PC-9 (cell line): ENCODE measurements at regions not wholly inside any gene's neighbourhood (a gene's known extent, or its start where the extent isn't known, plus 50 kb on each side); places are given as distances from the start of the nearest gene placed in this dataset.
A peak's percentile ranks its signal among the peaks of the same experiment; 100 is the strongest.

Experiments used
- BruUV-seq: library from RNA; stranded (reverse); fragments of 400-500 nt; replicated peaks from 2 replicates; lab custom pipeline; 2021; lab: Mats Ljungman, UMichigan
- CTCF ChIA-PET: fragments of 300-600 bp; sonication (Branson Sonifier 250); formaldehyde crosslinking; loops from one replicate; lab custom pipeline; 2022; ENCODE audit warnings: antibody characterized with exemption; lab: Charles Lee
- POLR2A ChIA-PET: fragments of 300-600 bp; sonication (Branson Sonifier 250); formaldehyde crosslinking; loops from one replicate; lab custom pipeline; 2022; ENCODE audit warnings: antibody characterized with exemption; ENCODE audit not compliant: unreplicated experiment; lab: Charles Lee
- DNase-seq, 2 experiments: peaks; one replicate each; pipeline versions ENCODE4 v3.0.0 to v3.0.0-alpha.2; 2015 to 2022; ENCODE audit warnings: mixed read lengths in 1 of 2
- H2AFZ ChIP-seq: fragments of 200-600 bp; sonication (generic); 2 replicates; pipeline ENCODE4 v1.8.1; 2017; ENCODE audit warnings: antibody characterized with exemption
- H3F3A ChIP-seq: fragments of 200-600 bp; sonication (generic); 2 replicates; pipeline ENCODE4 v1.8.1; 2017; ENCODE audit warnings: antibody characterized with exemption, mild to moderate bottlenecking, low read depth; ENCODE audit not compliant: insufficient read depth
- H3K27ac ChIP-seq: fragments of 200-600 bp; sonication (generic); 2 replicates; pipeline ENCODE4 v1.6.1; 2016; ENCODE audit warnings: mixed run types
- H3K27me3 ChIP-seq: fragments of 200-600 bp; sonication (generic); 2 replicates; pipeline ENCODE4 v1.6.1; 2016; ENCODE audit warnings: low read depth, mixed run types; ENCODE audit not compliant: insufficient read depth
- H3K36me3 ChIP-seq: fragments of 200-600 bp; sonication (generic); 2 replicates; pipeline ENCODE4 v1.6.1; 2016; ENCODE audit warnings: low read depth, mixed run types
- H3K4me1 ChIP-seq: fragments of 200-600 bp; sonication (generic); replicated peaks from 2 replicates; pipeline ENCODE4 v1.6.1; 2016; ENCODE audit warnings: mixed run types; ENCODE audit not compliant: insufficient read depth
- H3K4me2 ChIP-seq: fragments of 200-600 bp; sonication (generic); 2 replicates; pipeline ENCODE4 v1.6.1; 2017; ENCODE audit warnings: mixed run types
- H3K4me3 ChIP-seq: fragments of 200-600 bp; sonication (generic); 2 replicates; pipeline ENCODE4 v1.6.1; 2016; ENCODE audit warnings: mixed run types
- H3K79me2 ChIP-seq: fragments of 200-600 bp; sonication (generic); 2 replicates; pipeline ENCODE4 v1.6.1; 2017; ENCODE audit warnings: low read depth, mixed run types
- H3K9me2 ChIP-seq: fragments of 200-600 bp; sonication (generic); 2 replicates; pipeline ENCODE4 v1.8.1; 2017; ENCODE audit warnings: mild to moderate bottlenecking; ENCODE audit not compliant: insufficient read depth
- H3K9me3 ChIP-seq: fragments of 200-600 bp; sonication (generic); 2 replicates; pipeline ENCODE4 v1.8.1; 2016; ENCODE audit warnings: low read depth; ENCODE audit not compliant: insufficient read depth
- H4K20me1 ChIP-seq: fragments of 200-600 bp; sonication (generic); 2 replicates; pipeline ENCODE4 v1.8.1; 2017; ENCODE audit not compliant: insufficient read depth
- CTCF ChIP-seq: fragments of 200-600 bp; sonication (generic); conservative IDR thresholded peaks from 2 replicates; pipeline ENCODE4 v1.6.1; 2017; ENCODE audit warnings: mixed run types, antibody characterized with exemption, mild to moderate bottlenecking, moderate library complexity
- EZH2 ChIP-seq: fragments of 200-600 bp; sonication (generic); IDR thresholded peaks from 2 replicates; pipeline ENCODE4 v1.8.0; 2017; ENCODE audit warnings: antibody characterized with exemption, low read depth
- intact Hi-C: fragments of 100-400 bp; cut with micrococcal nuclease; formaldehyde crosslinking; loops from one replicate; pipeline ENCODE4 v1.10.0; 2022; ENCODE audit not compliant: unreplicated experiment

GRCh38 chr1:90204023-90204590 is 209.2 kb downstream of the ZNF326 start:
- Histone ChIP-seq H4K20me1 (no peaks in the 10 kb centered on the region), H3K4me3 (no peak overlapping the region), H3K79me2 (no peaks in the 10 kb centered on the region), H3K9me2 (no peaks in the 10 kb centered on the region), H2AFZ (no peak overlapping the region), H3F3A (no peaks in the 10 kb centered on the region), H3K27ac (no peak overlapping the region), H3K27me3 (no peaks in the 10 kb centered on the region), H3K36me3 (no peaks in the 10 kb centered on the region), H3K4me1 (no peaks in the 10 kb centered on the region), H3K9me3 (no peaks in the 10 kb centered on the region), H3K4me2 (no peak overlapping the region)
- ChIA-PET POLR2A (no interaction called here), CTCF (no interaction called here)
- intact Hi-C loops, result no loop called here
- DNase-seq, result no peak
- BruUV-seq, result no TSS peak
- TF ChIP-seq CTCF, result no peak
- no peak for TF ChIP-seq EZH2

GRCh38 chr1:90201467-90202358 is 206.8 kb downstream of the ZNF326 start:
- POLR2A ChIA-PET, result no interaction called here

More at GRCh38 chr1:90201467-90202358, 206.8 kb downstream of the ZNF326 start:
- Histone ChIP-seq H2AFZ (no peak overlapping the region), H3K4me3 (no peak overlapping the region), H3K79me2 (no peaks in the 10 kb centered on the region), H3K9me3 (no peaks in the 10 kb centered on the region), H4K20me1 (no peaks in the 10 kb centered on the region), H3K27me3 (no peaks in the 10 kb centered on the region), H3K9me2 (no peaks in the 10 kb centered on the region), H3K4me2 (peak overlapping the region; percentile 5; the same call in 1 of the 2 replicates), H3K4me1 (no peaks in the 10 kb centered on the region), H3K27ac (no peak overlapping the region), H3K36me3 (no peaks in the 10 kb centered on the region), H3F3A (no peaks in the 10 kb centered on the region)
- DNase-seq, result no peak
- TF ChIP-seq EZH2 (no peak), CTCF (no peak)
- BruUV-seq, result no TSS peak
- CTCF ChIA-PET, result interaction anchor here (0.7 kb wide), 1 partner anchor 11 kb away, joined by 3 read pairs; no protein-coding TSS in a partner anchor
- intact Hi-C loops, result no loop called here
